Naive thymus-derived CD4-positive, alpha-beta T cell (primary cell): ENCODE measurements at regions not wholly inside any gene's neighbourhood (a gene's known extent, or its start where the extent isn't known, plus 50 kb on each side); places are given as distances from the start of the nearest gene placed in this dataset.
A peak's percentile ranks its signal among the peaks of the same experiment; 100 is the strongest.

Experiments used
- ATAC-seq: fragments of 150-1000 bp; cut with Tn5 transposase; 2 replicates; pipeline ENCODE4 v1.10.0; 2021; ENCODE audit warnings: mild to moderate bottlenecking, moderate library complexity
- CTCF ChIA-PET: fragments of 350-600 bp; sonication (Branson Sonifier 250); formaldehyde crosslinking; loops from one replicate; lab custom pipeline; 2021; ENCODE audit warnings: antibody characterized with exemption; lab: Charles Lee
- POLR2A ChIA-PET: fragments of 350-600 bp; sonication (Branson Sonifier 250); formaldehyde crosslinking; loops from one replicate; lab custom pipeline; 2021; ENCODE audit warnings: antibody characterized with exemption, inconsistent platforms; lab: Charles Lee
- DNase-seq, 9 donors: peaks; one replicate each; pipeline versions ENCODE4 v3.0.0 to v3.0.0-alpha.2; 2020 to 2022; ENCODE audit warnings: mixed read lengths in 1 of 9
- H3K27ac ChIP-seq: one replicate; pipeline ENCODE4 v1.7.0; 2013; ENCODE audit warnings: mild to moderate bottlenecking, low read depth, low read length, moderate library complexity
- H3K27me3 ChIP-seq, 2 donors: one replicate each; pipeline ENCODE4 v1.7.0; 2013; ENCODE audit warnings: low read length in 2 of 2, mild to moderate bottlenecking in 2 of 2, moderate library complexity in 2 of 2; ENCODE audit not compliant: control insufficient read depth in 2 of 2, insufficient read depth in 2 of 2
- H3K36me3 ChIP-seq, 3 experiments: 1 replicate in 2 of 3; 2 replicates in 1 of 3; pipeline ENCODE4 v1.7.0; 2013; ENCODE audit warnings: low read length in 3 of 3, mild to moderate bottlenecking in 3 of 3, moderate library complexity in 1 of 3; ENCODE audit not compliant: insufficient read depth in 3 of 3, control insufficient read depth in 2 of 3
- H3K4me1 ChIP-seq, 2 donors: one replicate each; pipeline ENCODE4 v1.7.0; 2013; ENCODE audit warnings: low read length in 2 of 2, mild to moderate bottlenecking in 2 of 2, moderate library complexity in 1 of 2; ENCODE audit not compliant: control insufficient read depth in 2 of 2, insufficient read depth in 2 of 2
- H3K4me3 ChIP-seq: 2 replicates; pipeline ENCODE4 v1.7.0; 2013; ENCODE audit warnings: mild to moderate bottlenecking, low read length
- H3K9me3 ChIP-seq, 3 experiments: 1 replicate in 2 of 3; 2 replicates in 1 of 3; pipeline ENCODE4 v1.7.0; 2013; ENCODE audit warnings: low read length in 3 of 3; ENCODE audit not compliant: control insufficient read depth in 2 of 3
- H3K27ac Mint-ChIP-seq, 9 donors: one replicate each; pipeline ENCODE4 v1.8.0; 2020 to 2022; ENCODE audit warnings: mixed read lengths in 9 of 9, mild to moderate bottlenecking in 8 of 9, moderate library complexity in 5 of 9, inconsistent platforms in 2 of 9
- H3K27me3 Mint-ChIP-seq, 5 donors: one replicate each; pipeline ENCODE4 v1.8.0; 2021 to 2022; ENCODE audit warnings: mixed read lengths in 5 of 5, mild to moderate bottlenecking in 1 of 5
- H3K36me3 Mint-ChIP-seq, 5 donors: one replicate each; pipeline ENCODE4 v1.8.0; 2020 to 2022; ENCODE audit warnings: mixed read lengths in 5 of 5, mild to moderate bottlenecking in 3 of 5, inconsistent platforms in 1 of 5
- H3K4me1 Mint-ChIP-seq, 7 donors: one replicate each; pipeline ENCODE4 v1.8.0; 2020 to 2022; ENCODE audit warnings: mixed read lengths in 7 of 7, mild to moderate bottlenecking in 3 of 7, inconsistent platforms in 1 of 7
- H3K4me3 Mint-ChIP-seq, 10 donors: one replicate each; pipeline ENCODE4 v1.8.0; 2020 to 2022; ENCODE audit warnings: mild to moderate bottlenecking in 10 of 10, mixed read lengths in 10 of 10, moderate library complexity in 6 of 10, inconsistent platforms in 2 of 10
- H3K9me3 Mint-ChIP-seq, 11 donors: one replicate each; pipeline ENCODE4 v1.8.0; 2020 to 2022; ENCODE audit warnings: mixed read lengths in 11 of 11, mild to moderate bottlenecking in 4 of 11, inconsistent platforms in 1 of 11, moderate library complexity in 1 of 11
- intact Hi-C, 2 donors: fragments of 100-400 bp; cut with micrococcal nuclease; formaldehyde crosslinking; loops; one replicate each; pipeline ENCODE4 v1.15.1; 2023

DNA sequence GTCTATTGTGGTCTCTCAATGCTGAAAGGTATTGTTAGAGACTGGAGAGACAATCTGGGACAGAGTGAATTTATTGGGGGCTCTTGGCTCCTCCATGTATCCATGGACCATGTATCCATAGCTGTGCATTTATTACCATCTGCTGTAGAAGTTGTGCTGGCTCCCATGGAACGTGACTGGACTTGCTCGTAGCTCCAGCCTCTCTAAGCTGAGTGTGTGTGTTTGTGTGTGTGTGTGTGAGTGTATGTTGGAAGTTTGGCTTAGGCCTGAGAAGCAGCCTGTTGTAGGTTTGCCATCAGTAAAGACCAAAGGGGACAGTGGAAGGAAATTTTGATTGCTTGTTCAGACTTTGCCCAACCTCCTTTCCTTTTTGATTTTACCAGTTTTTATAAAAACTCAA, 105.7 kb upstream of the USP24 start:
- CTCF ChIA-PET = no interaction called here
- H3K9me3 ChIP-seq = no peaks in the 10 kb centered on the region
- POLR2A ChIA-PET = no interaction called here
- Mint-ChIP-seq H3K27me3 (peaks cover 0 to 24% (median 2%) of the 10 kb centered on the region in 5 donors), H3K9me3 (no peaks in the 10 kb centered on the region), H3K27ac (no peak overlapping the region), H3K36me3 (no peaks in the 10 kb centered on the region), H3K4me1 (peaks cover 0 to 9% (median 4%) of the 10 kb centered on the region in 7 donors), H3K4me3 (no peak overlapping the region)
- no peak overlapping the region for H3K27ac ChIP-seq
- H3K27me3 ChIP-seq = no peaks in the 10 kb centered on the region
- no peak for DNase-seq
- H3K36me3 ChIP-seq = no peaks in the 10 kb centered on the region
- H3K4me3 ChIP-seq = no peak overlapping the region
- intact Hi-C loops = no loop called here
- no peak for ATAC-seq
- no peaks in the 10 kb centered on the region for H3K4me1 ChIP-seq

DNA sequence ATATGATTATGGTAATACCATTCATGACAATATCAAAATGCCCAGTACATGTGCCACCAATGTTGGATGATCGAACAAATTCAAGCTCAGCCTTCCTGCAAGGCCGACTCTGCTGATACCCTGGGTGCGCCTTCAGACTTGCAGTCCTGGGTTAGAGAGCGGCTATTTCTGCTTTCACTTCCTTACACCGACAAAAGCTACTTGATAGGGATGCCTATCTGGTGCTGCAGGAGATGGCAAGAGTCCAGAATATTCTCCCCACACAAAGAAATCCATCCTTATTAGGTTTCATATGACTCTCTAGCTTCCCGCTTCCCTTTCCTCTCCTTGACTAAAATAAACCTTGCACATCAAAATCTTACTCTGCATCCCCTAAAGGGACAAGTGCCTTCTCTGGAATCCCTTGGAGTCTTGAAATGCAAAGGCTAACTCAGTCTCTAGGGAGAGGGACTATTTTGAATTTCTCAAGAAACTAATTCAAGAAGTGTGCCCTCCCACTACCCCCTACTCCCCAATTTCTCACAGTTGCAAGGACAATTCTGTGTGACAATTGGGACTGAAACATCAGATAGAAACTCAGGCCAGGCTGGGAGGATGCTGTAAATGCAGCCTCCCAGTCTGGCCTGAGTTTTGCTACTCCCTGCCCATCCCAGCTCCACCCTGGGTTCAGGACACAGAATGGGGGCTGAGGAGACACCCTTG, 103.1 kb upstream of the USP24 start:
- Histone ChIP-seq H3K36me3 (no peaks in the 10 kb centered on the region), H3K9me3 (no peaks in the 10 kb centered on the region), H3K4me1 (no peaks in the 10 kb centered on the region), H3K4me3 (no peak overlapping the region), H3K27ac (no peak overlapping the region), H3K27me3 (no peaks in the 10 kb centered on the region)
- ChIA-PET POLR2A (no interaction called here), CTCF (no interaction called here)
- peaks cover 0 to 9% (median 4%) of the 10 kb centered on the region in 7 donors for H3K4me1 Mint-ChIP-seq
- H3K4me3 Mint-ChIP-seq = no peak overlapping the region
- no peaks in the 10 kb centered on the region for H3K9me3 Mint-ChIP-seq
- ATAC-seq = no peak
- no peak overlapping the region for H3K27ac Mint-ChIP-seq
- no peak for DNase-seq
- no peaks in the 10 kb centered on the region for H3K36me3 Mint-ChIP-seq
- intact Hi-C loops = no loop called here
- peaks cover 0 to 13% (median 0%) of the 10 kb centered on the region in 5 donors for H3K27me3 Mint-ChIP-seq

- Histone ChIP-seq H3K4me3 (no peak overlapping the region), H3K27me3 (no peaks in the 10 kb centered on the region), H3K36me3 (no peaks in the 10 kb centered on the region), H3K27ac (no peak overlapping the region), H3K4me1 (no peaks in the 10 kb centered on the region), H3K9me3 (no peaks in the 10 kb centered on the region)
- H3K27ac Mint-ChIP-seq = no peak overlapping the region
- H3K36me3 Mint-ChIP-seq = no peaks in the 10 kb centered on the region
- H3K4me1 Mint-ChIP-seq = peaks cover 0 to 9% (median 4%) of the 10 kb centered on the region in 7 donors
- no peak overlapping the region for H3K4me3 Mint-ChIP-seq
- ChIA-PET POLR2A (no interaction called here), CTCF (no interaction called here)
- intact Hi-C loops = no loop called here
- H3K27me3 Mint-ChIP-seq = peaks cover 0 to 12% (median 0%) of the 10 kb centered on the region in 5 donors
- H3K9me3 Mint-ChIP-seq = no peaks in the 10 kb centered on the region
- DNase-seq (no peak), ATAC-seq (no peak)
Measured at GRCh38 chr1:55317673-55318072, 102.5 kb upstream of the USP24 start.

- Mint-ChIP-seq H3K9me3 (no peaks in the 10 kb centered on the region), H3K4me1 (peaks cover 0 to 9% (median 4%) of the 10 kb centered on the region in 7 donors), H3K27ac (peak overlapping the region in 1 of 9 donors; percentile 20), H3K36me3 (no peaks in the 10 kb centered on the region), H3K27me3 (peaks cover 0 to 12% (median 0%) of the 10 kb centered on the region in 5 donors), H3K4me3 (no peak overlapping the region)
- Histone ChIP-seq H3K36me3 (no peaks in the 10 kb centered on the region), H3K4me1 (no peaks in the 10 kb centered on the region), H3K9me3 (no peaks in the 10 kb centered on the region), H3K4me3 (no peak overlapping the region), H3K27ac (no peak overlapping the region), H3K27me3 (no peaks in the 10 kb centered on the region)
- POLR2A ChIA-PET = no interaction called here
- CTCF ChIA-PET = no interaction called here
- DNase-seq (no peak), ATAC-seq (no peak)
- intact Hi-C loops = no loop called here
Measured at GRCh38 chr1:55316947-55317662, 101.9 kb upstream of the USP24 start.

DNA sequence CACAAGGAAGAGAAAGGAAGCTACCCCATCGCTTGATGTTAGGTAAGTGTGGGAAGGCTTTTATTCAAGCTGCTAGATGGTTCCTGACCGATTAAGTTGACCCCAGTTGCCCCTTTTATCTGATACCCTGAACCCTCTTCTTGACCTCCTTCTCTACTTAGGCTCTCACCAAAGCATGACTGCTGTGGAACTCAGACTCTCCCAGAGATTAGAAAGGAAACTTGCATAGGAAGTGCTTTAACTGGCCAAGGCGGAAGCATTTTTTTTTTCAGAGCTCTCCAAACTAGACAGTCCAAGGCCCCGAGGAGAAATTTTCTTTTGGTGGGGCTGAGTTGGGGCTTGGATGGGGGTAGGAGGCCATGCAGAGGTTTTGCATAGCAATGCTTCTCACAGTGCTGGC, 101.3 kb upstream of the USP24 start:
- ATAC-seq (no peak), DNase-seq (no peak)
- H3K36me3 Mint-ChIP-seq = no peaks in the 10 kb centered on the region
- no peaks in the 10 kb centered on the region for H3K9me3 Mint-ChIP-seq
- ChIA-PET CTCF (no interaction called here), POLR2A (no interaction called here)
- H3K4me1 Mint-ChIP-seq = peaks cover 0 to 9% (median 4%) of the 10 kb centered on the region in 7 donors
- H3K4me3 ChIP-seq = no peak overlapping the region
- H3K4me1 ChIP-seq = no peaks in the 10 kb centered on the region
- intact Hi-C loops = no loop called here
- no peak overlapping the region for H3K27ac Mint-ChIP-seq
- no peaks in the 10 kb centered on the region for H3K27me3 ChIP-seq
- H3K27me3 Mint-ChIP-seq = peaks cover 0 to 12% (median 0%) of the 10 kb centered on the region in 5 donors
- no peak overlapping the region for H3K4me3 Mint-ChIP-seq
- no peaks in the 10 kb centered on the region for H3K9me3 ChIP-seq
- H3K27ac ChIP-seq = no peak overlapping the region
- H3K36me3 ChIP-seq = no peaks in the 10 kb centered on the region

GRCh38 chr1:55315552-55315951, 100.4 kb upstream of the USP24 start:
- Histone ChIP-seq H3K36me3 (no peaks in the 10 kb centered on the region), H3K27ac (no peak overlapping the region), H3K9me3 (no peaks in the 10 kb centered on the region), H3K27me3 (no peaks in the 10 kb centered on the region), H3K4me3 (no peak overlapping the region), H3K4me1 (no peaks in the 10 kb centered on the region)
- Mint-ChIP-seq H3K9me3 (no peaks in the 10 kb centered on the region), H3K4me3 (no peak overlapping the region), H3K4me1 (peaks cover 0 to 9% (median 4%) of the 10 kb centered on the region in 7 donors), H3K27me3 (peaks cover 0 to 12% (median 0%) of the 10 kb centered on the region in 5 donors), H3K27ac (no peak overlapping the region), H3K36me3 (no peaks in the 10 kb centered on the region)
- intact Hi-C loops = no loop called here
- ChIA-PET CTCF (no interaction called here), POLR2A (no interaction called here)
- ATAC-seq (no peak), DNase-seq (no peak)

GRCh38 chr1:55314740-55315139, 99.6 kb upstream of the USP24 start:
- intact Hi-C loops = no loop called here
- POLR2A ChIA-PET = no interaction called here

More at GRCh38 chr1:55314740-55315139, 99.6 kb upstream of the USP24 start:
- Mint-ChIP-seq H3K4me1 (peaks cover 0 to 9% (median 4%) of the 10 kb centered on the region in 7 donors), H3K36me3 (no peaks in the 10 kb centered on the region), H3K9me3 (no peaks in the 10 kb centered on the region), H3K27ac (no peak overlapping the region), H3K4me3 (no peak overlapping the region), H3K27me3 (peaks cover 0 to 11% (median 0%) of the 10 kb centered on the region in 5 donors)
- Histone ChIP-seq H3K36me3 (no peaks in the 10 kb centered on the region), H3K4me1 (no peaks in the 10 kb centered on the region), H3K4me3 (no peak overlapping the region), H3K27ac (no peak overlapping the region), H3K9me3 (no peaks in the 10 kb centered on the region), H3K27me3 (no peaks in the 10 kb centered on the region)
- DNase-seq = no peak
- CTCF ChIA-PET = no interaction called here
- ATAC-seq = no peak
